A549 (cell line): ENCODE measurements at regions not wholly inside any gene's neighbourhood (a gene's known extent, or its start where the extent isn't known, plus 50 kb on each side); places are given as distances from the start of the nearest gene placed in this dataset.

Experiments
- CHD4 ChIP-seq: fragments of 200-600 bp; sonication (generic); IDR thresholded peaks from 2 replicates; pipeline ENCODE4 v1.6.1; 2016; ENCODE audit warnings: antibody characterized with exemption, mild to moderate bottlenecking, borderline replicate concordance
- MAFK ChIP-seq: fragments of 450-650 bp; IDR thresholded peaks from 2 replicates; pipeline ENCODE4 v1.6.1; 2014; ENCODE audit not compliant: partially characterized antibody
- NR3C1 ChIP-seq: fragments of >200 bp; sonication (Bioruptor Twin); formaldehyde crosslinking; IDR thresholded peaks from 3 replicates; pipeline ENCODE4 v1.6.1; 2017
- POLR2A ChIP-seq: IDR thresholded peaks from 2 replicates; pipeline ENCODE4 v1.6.1; 2012; ENCODE audit warnings: mild to moderate bottlenecking, low read length
- POLR2AphosphoS2 ChIP-seq: conservative IDR thresholded peaks from 2 replicates; pipeline ENCODE4 v1.6.1; 2012; ENCODE audit warnings: low read length, improper control_type of control experiment, inconsistent platforms
- RAD21 ChIP-seq, 2 experiments: fragments of >200 bp in 1 of 2; sonication (Bioruptor Twin) in 1 of 2; formaldehyde crosslinking in 1 of 2; IDR thresholded peaks in 1 of 2; conservative IDR thresholded peaks in 1 of 2; 2 replicates in 1 of 2; 3 replicates in 1 of 2; pipeline ENCODE4 v1.6.1; 2012 to 2018; ENCODE audit warnings: inconsistent platforms in 1 of 2
- TF ChIP-seq, protein P1 (sequence below): fragments of 200-600 bp; sonication (generic); IDR thresholded peaks from 2 replicates; pipeline ENCODE4 v1.6.1; 2016; ENCODE audit warnings: antibody characterized with exemption, mild to moderate bottlenecking, moderate library complexity
- TF ChIP-seq, protein P2 (sequence below): fragments of 250-450 bp; sonication (Bioruptor Pico); IDR thresholded peaks from 2 replicates; pipeline ENCODE4 v1.5.0; 2020; ENCODE audit warnings: low read depth, mild to moderate bottlenecking, moderate library complexity
- TF ChIP-seq, protein P3 (sequence below): fragments of >200 bp; sonication (Bioruptor Twin); formaldehyde crosslinking; IDR thresholded peaks from 3 replicates; pipeline ENCODE4 v1.5.1; 2016

GRCh38 chrX:20529711-20530110 lies 263.0 kb upstream of the RPS6KA3 start:
- TF ChIP-seq MAFK (no peak), RAD21 (conservative IDR thresholded peaks at IDR 0.05 in 1 of 2, IDR thresholded peaks at IDR 0.05 in 1 of 2) (no peak), POLR2A (no peak), NR3C1 (no peak), CHD4 (no peak), POLR2AphosphoS2 (no peak)
- TF ChIP-seq, protein P1, sequence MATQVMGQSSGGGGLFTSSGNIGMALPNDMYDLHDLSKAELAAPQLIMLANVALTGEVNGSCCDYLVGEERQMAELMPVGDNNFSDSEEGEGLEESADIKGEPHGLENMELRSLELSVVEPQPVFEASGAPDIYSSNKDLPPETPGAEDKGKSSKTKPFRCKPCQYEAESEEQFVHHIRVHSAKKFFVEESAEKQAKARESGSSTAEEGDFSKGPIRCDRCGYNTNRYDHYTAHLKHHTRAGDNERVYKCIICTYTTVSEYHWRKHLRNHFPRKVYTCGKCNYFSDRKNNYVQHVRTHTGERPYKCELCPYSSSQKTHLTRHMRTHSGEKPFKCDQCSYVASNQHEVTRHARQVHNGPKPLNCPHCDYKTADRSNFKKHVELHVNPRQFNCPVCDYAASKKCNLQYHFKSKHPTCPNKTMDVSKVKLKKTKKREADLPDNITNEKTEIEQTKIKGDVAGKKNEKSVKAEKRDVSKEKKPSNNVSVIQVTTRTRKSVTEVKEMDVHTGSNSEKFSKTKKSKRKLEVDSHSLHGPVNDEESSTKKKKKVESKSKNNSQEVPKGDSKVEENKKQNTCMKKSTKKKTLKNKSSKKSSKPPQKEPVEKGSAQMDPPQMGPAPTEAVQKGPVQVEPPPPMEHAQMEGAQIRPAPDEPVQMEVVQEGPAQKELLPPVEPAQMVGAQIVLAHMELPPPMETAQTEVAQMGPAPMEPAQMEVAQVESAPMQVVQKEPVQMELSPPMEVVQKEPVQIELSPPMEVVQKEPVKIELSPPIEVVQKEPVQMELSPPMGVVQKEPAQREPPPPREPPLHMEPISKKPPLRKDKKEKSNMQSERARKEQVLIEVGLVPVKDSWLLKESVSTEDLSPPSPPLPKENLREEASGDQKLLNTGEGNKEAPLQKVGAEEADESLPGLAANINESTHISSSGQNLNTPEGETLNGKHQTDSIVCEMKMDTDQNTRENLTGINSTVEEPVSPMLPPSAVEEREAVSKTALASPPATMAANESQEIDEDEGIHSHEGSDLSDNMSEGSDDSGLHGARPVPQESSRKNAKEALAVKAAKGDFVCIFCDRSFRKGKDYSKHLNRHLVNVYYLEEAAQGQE, result no peak
- TF ChIP-seq, protein P2, sequence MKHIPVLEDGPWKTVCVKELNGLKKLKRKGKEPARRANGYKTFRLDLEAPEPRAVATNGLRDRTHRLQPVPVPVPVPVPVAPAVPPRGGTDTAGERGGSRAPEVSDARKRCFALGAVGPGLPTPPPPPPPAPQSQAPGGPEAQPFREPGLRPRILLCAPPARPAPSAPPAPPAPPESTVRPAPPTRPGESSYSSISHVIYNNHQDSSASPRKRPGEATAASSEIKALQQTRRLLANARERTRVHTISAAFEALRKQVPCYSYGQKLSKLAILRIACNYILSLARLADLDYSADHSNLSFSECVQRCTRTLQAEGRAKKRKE, result no peak
- TF ChIP-seq, protein P3, sequence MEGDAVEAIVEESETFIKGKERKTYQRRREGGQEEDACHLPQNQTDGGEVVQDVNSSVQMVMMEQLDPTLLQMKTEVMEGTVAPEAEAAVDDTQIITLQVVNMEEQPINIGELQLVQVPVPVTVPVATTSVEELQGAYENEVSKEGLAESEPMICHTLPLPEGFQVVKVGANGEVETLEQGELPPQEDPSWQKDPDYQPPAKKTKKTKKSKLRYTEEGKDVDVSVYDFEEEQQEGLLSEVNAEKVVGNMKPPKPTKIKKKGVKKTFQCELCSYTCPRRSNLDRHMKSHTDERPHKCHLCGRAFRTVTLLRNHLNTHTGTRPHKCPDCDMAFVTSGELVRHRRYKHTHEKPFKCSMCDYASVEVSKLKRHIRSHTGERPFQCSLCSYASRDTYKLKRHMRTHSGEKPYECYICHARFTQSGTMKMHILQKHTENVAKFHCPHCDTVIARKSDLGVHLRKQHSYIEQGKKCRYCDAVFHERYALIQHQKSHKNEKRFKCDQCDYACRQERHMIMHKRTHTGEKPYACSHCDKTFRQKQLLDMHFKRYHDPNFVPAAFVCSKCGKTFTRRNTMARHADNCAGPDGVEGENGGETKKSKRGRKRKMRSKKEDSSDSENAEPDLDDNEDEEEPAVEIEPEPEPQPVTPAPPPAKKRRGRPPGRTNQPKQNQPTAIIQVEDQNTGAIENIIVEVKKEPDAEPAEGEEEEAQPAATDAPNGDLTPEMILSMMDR, result no peak
